GM19351 (cell line): ENCODE measurements at regions not wholly inside any gene's neighbourhood (a gene's known extent, or its start where the extent isn't known, plus 50 kb on each side); places are given as distances from the start of the nearest gene placed in this dataset.
"Not testable (repeated sequence)": the region's sequence is repeated elsewhere in the genome, so short reads cannot be mapped to it uniquely, and the experiment has no call there.

Experiments
- ATAC-seq: cut with Tn5 transposase; IDR thresholded peaks from one replicate; pipeline ENCODE4 v1.9.1; 2021; ENCODE audit warnings: mild to moderate bottlenecking, moderate library complexity; ENCODE audit not compliant: unreplicated experiment

GRCh38 chr5:135279328-135279727 lies 119.7 kb downstream of the MACROH2A1 start:
- no peak for ATAC-seq

- no peak for ATAC-seq
Observed at GRCh38 chr5:135276151-135276550, 122.9 kb downstream of the MACROH2A1 start.

- no peak for ATAC-seq
Observed at GRCh38 chr5:135273212-135273611, 125.8 kb downstream of the MACROH2A1 start.

- no peak for ATAC-seq
Observed at GRCh38 chr5:135272311-135272805, 126.7 kb downstream of the MACROH2A1 start.

- ATAC-seq: no peak
Observed at GRCh38 chr5:135271533-135272310, 127.3 kb downstream of the MACROH2A1 start.

GRCh38 chr5:135269931-135270421 lies 129.1 kb downstream of the MACROH2A1 start:
- no peak for ATAC-seq

- ATAC-seq: no peak
Observed at GRCh38 chr5:135269199-135269598, 129.8 kb downstream of the MACROH2A1 start.

GRCh38 chr5:135266975-135267374 lies 132.1 kb downstream of the MACROH2A1 start:
- ATAC-seq: no peak

GRCh38 chr5:135266303-135266635 lies 132.8 kb downstream of the MACROH2A1 start:
- ATAC-seq: no peak

GRCh38 chr5:135265497-135266302 lies 133.3 kb downstream of the MACROH2A1 start:
- ATAC-seq: no peak

GRCh38 chr5:135264451-135265440 lies 134.3 kb downstream of the MACROH2A1 start:
- ATAC-seq: no peak

GRCh38 chr5:135263022-135263668 lies 135.9 kb downstream of the MACROH2A1 start:
- ATAC-seq: no peak

GRCh38 chr5:135262364-135262763 lies 136.7 kb downstream of the MACROH2A1 start:
- ATAC-seq: no peak

- ATAC-seq: not testable (repeated sequence)
Observed at GRCh38 chr5:135260108-135260507, 138.9 kb downstream of the MACROH2A1 start.

GRCh38 chr5:135255461-135256178 lies 143.4 kb downstream of the MACROH2A1 start:
- ATAC-seq: no peak

- no peak for ATAC-seq
Observed at GRCh38 chr5:135254183-135254582, 144.8 kb downstream of the MACROH2A1 start.

- no peak for ATAC-seq
Observed at GRCh38 chr5:135253601-135254178, 145.3 kb downstream of the MACROH2A1 start.

GRCh38 chr5:135251093-135251492 lies 147.9 kb downstream of the MACROH2A1 start:
- ATAC-seq: no peak

- no peak for ATAC-seq
Observed at GRCh38 chr5:135250671-135251070, 148.4 kb downstream of the MACROH2A1 start.
